Thymus (tissue), 11 donors: ENCODE measurements at regions not wholly inside any gene's neighbourhood (a gene's known extent, or its start where the extent isn't known, plus 50 kb on each side); places are given as distances from the start of the nearest gene placed in this dataset.
A peak's percentile ranks its signal among the peaks of the same experiment; 100 is the strongest.

Experiments used
- DNase-seq, 9 donors: peaks; one replicate each; pipeline ENCODE4 v3.0.0-alpha.2; 2013; ENCODE audit warnings: low spot score in 9 of 9, low read depth in 6 of 9, missing footprints in 1 of 9
- H3K27ac ChIP-seq, 2 donors: one replicate each; pipeline ENCODE4 v1.5.1; 2013; ENCODE audit warnings: control low read depth in 1 of 2, low read depth in 1 of 2, low read length in 1 of 2, mild to moderate bottlenecking in 1 of 2, moderate library complexity in 1 of 2
- H3K27me3 ChIP-seq, 2 donors: one replicate each; pipeline ENCODE4 v1.5.1; 2013; ENCODE audit warnings: low read length in 1 of 2; ENCODE audit not compliant: control insufficient read depth in 2 of 2, insufficient read depth in 1 of 2
- H3K36me3 ChIP-seq, 2 donors: one replicate each; pipeline ENCODE4 v1.5.1; 2013; ENCODE audit warnings: low read length in 1 of 2, mild to moderate bottlenecking in 1 of 2, moderate library complexity in 1 of 2; ENCODE audit not compliant: control insufficient read depth in 2 of 2, insufficient read depth in 2 of 2
- H3K4me1 ChIP-seq, 2 donors: one replicate each; pipeline ENCODE4 v1.5.1; 2013; ENCODE audit warnings: low read length in 2 of 2; ENCODE audit not compliant: control insufficient read depth in 2 of 2, insufficient read depth in 2 of 2
- H3K4me3 ChIP-seq, 2 donors: one replicate each; pipeline ENCODE4 v1.5.1; 2013; ENCODE audit warnings: low read length in 2 of 2, control low read depth in 1 of 2, mild to moderate bottlenecking in 1 of 2
- H3K9me3 ChIP-seq, 2 donors: one replicate each; pipeline ENCODE4 v1.5.1; 2013; ENCODE audit warnings: low read length in 1 of 2, mild to moderate bottlenecking in 1 of 2; ENCODE audit not compliant: control insufficient read depth in 2 of 2, insufficient read depth in 1 of 2
- WGBS: extraction: QIAGEN DNeasy Blood & Tissue Kit; methylation state at CpG from one replicate; pipeline ENCODE4 v1.1.7; 2013; 5-methylcytosine and 5-hydroxymethylcytosine counted together
- donor health status: healthy.

- WGBS: 94% methylated on average over 6 of the region's 6 CpGs
- H3K4me3 ChIP-seq: no peak overlapping the region
- no peak overlapping the region for H3K27ac ChIP-seq
- H3K36me3 ChIP-seq: no peaks in the 10 kb centered on the region
- peaks cover 12 to 44% of the 10 kb centered on the region in 2 donors for H3K4me1 ChIP-seq
- H3K9me3 ChIP-seq: peaks cover 0 to 6% of the 10 kb centered on the region in 2 donors
- no peak for DNase-seq
- no peaks in the 10 kb centered on the region for H3K27me3 ChIP-seq
Measured at GRCh38 chr15:31230630-31231485, 95.8 kb upstream of the KLF13 start.

DNA sequence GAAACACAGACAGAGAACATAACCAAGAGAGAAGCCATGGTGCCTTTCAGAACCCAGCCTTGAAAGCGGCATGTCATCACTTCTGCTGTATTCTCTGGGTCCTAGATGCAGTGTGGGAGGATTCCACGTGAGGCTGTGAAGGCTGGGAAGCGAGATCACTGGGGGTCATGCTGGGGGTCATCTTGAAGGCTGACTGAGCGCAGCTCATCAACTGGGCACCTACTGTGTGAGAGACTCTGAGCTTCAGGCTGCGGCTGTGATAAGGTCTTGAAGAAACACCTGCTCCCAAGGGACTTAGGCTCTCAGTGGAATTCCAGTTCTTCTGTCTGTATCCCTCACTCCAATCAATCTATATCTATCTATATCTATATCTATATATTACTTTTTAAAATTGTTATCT is 91.8 kb upstream of the KLF13 start:
- Histone ChIP-seq H3K9me3 (no peaks in the 10 kb centered on the region), H3K27ac (no peak overlapping the region), H3K4me3 (no peak overlapping the region), H3K27me3 (no peaks in the 10 kb centered on the region), H3K4me1 (peaks cover 15 to 58% of the 10 kb centered on the region in 2 donors), H3K36me3 (no peaks in the 10 kb centered on the region)
- DNase-seq: no peak
- 90% methylated on average over 5 of the region's 5 CpGs for WGBS

GRCh38 chr15:31235311-31236183 is 91.1 kb upstream of the KLF13 start:
- Histone ChIP-seq H3K27me3 (no peaks in the 10 kb centered on the region), H3K36me3 (no peaks in the 10 kb centered on the region), H3K4me3 (no peak overlapping the region), H3K9me3 (no peaks in the 10 kb centered on the region), H3K4me1 (peaks cover 13 to 55% of the 10 kb centered on the region in 2 donors), H3K27ac (peak overlapping the region in 1 of 2 donors; percentile 70)
- DNase-seq: no peak
- WGBS: 94% methylated on average over 20 of the region's 20 CpGs

GRCh38 chr15:31236184-31237042 is 90.2 kb upstream of the KLF13 start:
- Histone ChIP-seq H3K9me3 (no peaks in the 10 kb centered on the region), H3K4me3 (no peak overlapping the region), H3K27me3 (no peaks in the 10 kb centered on the region), H3K36me3 (no peaks in the 10 kb centered on the region), H3K27ac (peak overlapping the region; percentile 36 to 70), H3K4me1 (peaks cover 10 to 51% of the 10 kb centered on the region in 2 donors)
- no peak for DNase-seq
- WGBS: 80% methylated on average over 19 of the region's 19 CpGs

DNA sequence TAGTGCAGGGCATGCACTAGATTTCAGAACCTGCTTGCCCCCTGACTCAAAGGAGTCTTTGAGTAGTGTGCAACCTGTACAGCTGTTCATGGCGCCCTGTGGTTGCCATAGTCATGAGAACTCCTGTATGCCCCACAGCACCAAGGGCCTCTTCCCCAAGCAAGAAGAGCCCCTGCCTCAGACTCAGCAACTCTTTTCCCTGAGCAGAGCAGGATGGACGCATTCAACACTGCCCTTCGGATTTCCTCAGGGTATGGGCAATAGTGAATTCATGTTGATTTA is 89.7 kb upstream of the KLF13 start:
- 98% methylated on average over 3 of the region's 3 CpGs for WGBS

DNA sequence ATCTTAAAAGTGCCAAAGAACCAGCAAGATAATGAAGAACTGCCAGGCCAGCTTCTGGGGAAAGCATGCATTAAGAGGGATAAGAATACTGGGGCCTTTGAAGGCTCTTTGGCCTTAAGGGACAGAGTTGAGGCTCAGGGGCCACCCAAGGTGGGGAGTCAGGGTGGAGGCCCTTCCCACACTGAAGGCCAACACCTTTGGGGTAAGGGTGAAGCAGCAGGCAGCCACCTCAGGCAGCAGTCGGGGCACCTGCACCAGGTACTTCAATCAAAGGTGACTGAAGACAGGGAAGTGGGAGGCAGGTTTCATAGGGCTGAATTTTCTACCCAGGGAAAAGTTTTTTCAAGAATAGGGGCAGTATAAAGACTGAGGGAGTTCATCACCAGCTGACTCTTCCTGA is 87.7 kb upstream of the KLF13 start:
- Histone ChIP-seq H3K4me3 (no peak overlapping the region), H3K4me1 (peaks cover 16 to 54% of the 10 kb centered on the region in 2 donors), H3K27ac (peak overlapping the region in 1 of 2 donors; percentile 62), H3K27me3 (no peaks in the 10 kb centered on the region), H3K36me3 (no peaks in the 10 kb centered on the region), H3K9me3 (peaks cover 0 to 8% of the 10 kb centered on the region in 2 donors)
- DNase-seq: no peak
- WGBS: 77% methylated on average over 1 of the region's 1 CpG

More for the DNA sequence above, 89.7 kb upstream of the KLF13 start:
- Histone ChIP-seq H3K9me3 (no peaks in the 10 kb centered on the region), H3K4me3 (no peak overlapping the region), H3K4me1 (peaks cover 16 to 57% of the 10 kb centered on the region in 2 donors), H3K36me3 (no peaks in the 10 kb centered on the region), H3K27ac (peak overlapping the region in 1 of 2 donors; percentile 45), H3K27me3 (no peaks in the 10 kb centered on the region)
- DNase-seq: no peak

- peaks cover 0 to 8% of the 10 kb centered on the region in 2 donors for H3K9me3 ChIP-seq
- H3K4me1 ChIP-seq: peaks cover 16 to 50% of the 10 kb centered on the region in 2 donors
- DNase-seq: no peak
- H3K36me3 ChIP-seq: no peaks in the 10 kb centered on the region
- no peak overlapping the region for H3K4me3 ChIP-seq
- WGBS: over 99% methylated on average over 4 of the region's 4 CpGs
- H3K27ac ChIP-seq: peak overlapping the region; percentile 40 to 62
- H3K27me3 ChIP-seq: no peaks in the 10 kb centered on the region
Measured at GRCh38 chr15:31239409-31239808, 87.2 kb upstream of the KLF13 start.

- H3K9me3 ChIP-seq: peaks cover 0 to 8% of the 10 kb centered on the region in 2 donors
- H3K27ac ChIP-seq: peak overlapping the region in 1 of 2 donors; percentile 11
- DNase-seq: no peak
- H3K4me1 ChIP-seq: peaks cover 29 to 48% of the 10 kb centered on the region in 2 donors
- no peaks in the 10 kb centered on the region for H3K27me3 ChIP-seq
- no peak overlapping the region for H3K4me3 ChIP-seq
- 85% methylated on average over 8 of the region's 8 CpGs for WGBS
- no peaks in the 10 kb centered on the region for H3K36me3 ChIP-seq
Measured at GRCh38 chr15:31241888-31242522, 84.6 kb upstream of the KLF13 start.
